NB4 (cell line): ENCODE measurements at regions not wholly inside any gene's neighbourhood (a gene's known extent, or its start where the extent isn't known, plus 50 kb on each side); places are given as distances from the start of the nearest gene placed in this dataset.
"Not testable (repeated sequence)": the region's sequence is repeated elsewhere in the genome, so short reads cannot be mapped to it uniquely, and the experiment has no call there.

Experiments used
- DNase-seq: peaks from one replicate; pipeline ENCODE4 v3.0.0; 2010; ENCODE audit warnings: low read depth
- H3K4me3 ChIP-seq: one replicate; pipeline ENCODE4 v1.5.1; 2011; ENCODE audit warnings: mild to moderate bottlenecking, low read depth, low read length, moderate library complexity
- MYC ChIP-seq: IDR thresholded peaks from 2 replicates; pipeline ENCODE4 v1.6.1; 2011; ENCODE audit warnings: low read depth, low read length
- POLR2A ChIP-seq: IDR thresholded peaks from 2 replicates; pipeline ENCODE4 v1.6.1; 2011; ENCODE audit warnings: mild to moderate bottlenecking; ENCODE audit not compliant: insufficient read length; ENCODE audit errors: extremely low read depth
- TF ChIP-seq, protein P1 (sequence below): IDR thresholded peaks from one replicate; pipeline ENCODE4 v1.5.1; 2012; ENCODE audit warnings: low read depth, low read length
- TF ChIP-seq, protein P2 (sequence below): IDR thresholded peaks from 2 replicates; pipeline ENCODE4 v1.6.1; 2011; ENCODE audit warnings: low read depth, low read length

DNA sequence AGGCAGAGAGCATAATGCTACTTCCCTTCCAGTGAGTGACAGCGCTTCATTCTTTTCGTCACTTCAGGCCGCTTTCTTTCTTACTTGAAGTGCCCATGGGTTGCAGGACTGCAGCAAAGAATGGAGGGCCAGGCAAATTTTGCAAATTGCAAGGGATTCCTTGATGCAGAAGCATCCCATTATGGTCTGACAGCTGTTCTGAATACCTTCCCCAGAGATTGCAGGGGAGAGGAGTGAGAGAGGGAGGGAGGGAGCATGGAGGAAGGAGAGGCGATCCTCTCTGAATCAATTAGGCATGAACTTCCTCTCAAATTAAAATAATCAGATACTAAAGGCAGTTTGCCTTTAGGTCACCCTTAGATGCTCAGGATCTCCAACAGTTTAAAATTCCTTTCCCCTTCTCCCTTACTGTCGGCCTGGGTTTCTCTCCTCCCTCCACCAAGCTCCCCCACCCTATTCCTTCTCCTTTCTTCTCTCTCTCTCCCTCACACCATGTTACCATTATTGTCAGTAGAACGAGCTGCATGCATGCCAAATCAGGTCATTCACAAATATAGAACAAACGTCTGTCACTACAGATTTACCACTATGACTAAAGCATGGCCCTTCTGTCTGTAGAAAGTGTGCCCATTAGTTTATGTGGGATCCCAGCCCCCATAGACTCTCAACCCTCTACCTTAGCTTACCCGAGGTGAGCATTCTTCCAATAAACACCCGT lies 289.2 kb downstream of the CD83 start:
- no peak for DNase-seq
- TF ChIP-seq MYC, result no peak
- TF ChIP-seq, protein P1, sequence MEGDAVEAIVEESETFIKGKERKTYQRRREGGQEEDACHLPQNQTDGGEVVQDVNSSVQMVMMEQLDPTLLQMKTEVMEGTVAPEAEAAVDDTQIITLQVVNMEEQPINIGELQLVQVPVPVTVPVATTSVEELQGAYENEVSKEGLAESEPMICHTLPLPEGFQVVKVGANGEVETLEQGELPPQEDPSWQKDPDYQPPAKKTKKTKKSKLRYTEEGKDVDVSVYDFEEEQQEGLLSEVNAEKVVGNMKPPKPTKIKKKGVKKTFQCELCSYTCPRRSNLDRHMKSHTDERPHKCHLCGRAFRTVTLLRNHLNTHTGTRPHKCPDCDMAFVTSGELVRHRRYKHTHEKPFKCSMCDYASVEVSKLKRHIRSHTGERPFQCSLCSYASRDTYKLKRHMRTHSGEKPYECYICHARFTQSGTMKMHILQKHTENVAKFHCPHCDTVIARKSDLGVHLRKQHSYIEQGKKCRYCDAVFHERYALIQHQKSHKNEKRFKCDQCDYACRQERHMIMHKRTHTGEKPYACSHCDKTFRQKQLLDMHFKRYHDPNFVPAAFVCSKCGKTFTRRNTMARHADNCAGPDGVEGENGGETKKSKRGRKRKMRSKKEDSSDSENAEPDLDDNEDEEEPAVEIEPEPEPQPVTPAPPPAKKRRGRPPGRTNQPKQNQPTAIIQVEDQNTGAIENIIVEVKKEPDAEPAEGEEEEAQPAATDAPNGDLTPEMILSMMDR, result no peak
- no peak for TF ChIP-seq POLR2A
- TF ChIP-seq, protein P2, sequence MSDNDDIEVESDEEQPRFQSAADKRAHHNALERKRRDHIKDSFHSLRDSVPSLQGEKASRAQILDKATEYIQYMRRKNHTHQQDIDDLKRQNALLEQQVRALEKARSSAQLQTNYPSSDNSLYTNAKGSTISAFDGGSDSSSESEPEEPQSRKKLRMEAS, result no peak
- no peak overlapping the region for H3K4me3 ChIP-seq

DNA sequence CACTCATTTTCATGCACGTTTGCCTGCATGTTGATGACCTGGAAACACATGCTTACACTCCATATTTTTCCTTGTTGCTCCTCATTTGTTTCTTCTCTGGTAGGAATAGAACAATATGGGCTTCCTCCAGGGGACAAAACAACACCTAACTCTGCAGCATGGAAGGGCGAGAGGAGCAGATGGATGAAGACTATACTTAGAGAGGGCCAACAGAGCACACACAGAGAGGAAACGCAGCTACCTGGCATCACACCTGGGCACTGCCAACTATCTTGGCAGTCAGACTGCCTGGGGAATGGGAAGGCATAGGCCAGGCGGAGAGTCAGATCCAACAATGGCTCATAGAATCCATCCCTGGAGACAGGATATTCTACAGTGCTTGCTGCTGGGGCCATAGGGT lies 290.9 kb downstream of the CD83 start:
- no peak overlapping the region for H3K4me3 ChIP-seq
- no peak for DNase-seq
- TF ChIP-seq MYC (no peak), POLR2A (no peak)
- TF ChIP-seq, protein P2, result no peak
- TF ChIP-seq, protein P1, result no peak

DNA sequence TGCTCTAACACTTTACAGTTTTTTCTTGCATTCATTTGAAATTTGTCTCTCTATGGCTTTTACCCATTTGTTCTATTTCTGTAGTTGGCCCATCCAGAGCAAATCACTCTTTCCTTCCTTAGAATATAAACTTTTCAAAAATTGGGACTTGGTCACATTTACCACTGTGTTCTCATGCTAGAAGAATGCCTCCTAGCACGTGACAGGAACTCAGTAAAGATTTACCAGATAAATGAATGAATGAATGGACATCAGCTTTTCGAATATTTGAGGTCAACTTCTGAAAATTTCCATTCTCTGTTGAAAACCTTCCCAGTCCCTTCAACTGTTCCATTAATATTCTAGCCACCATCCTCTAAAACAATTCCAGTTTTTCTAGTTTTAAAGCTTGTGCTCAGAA lies 294.5 kb downstream of the CD83 start:
- TF ChIP-seq, protein P2, result no peak
- TF ChIP-seq, protein P1, result no peak
- no peak for TF ChIP-seq MYC
- TF ChIP-seq POLR2A, result no peak
- DNase-seq, result no peak
- no peak overlapping the region for H3K4me3 ChIP-seq

DNA sequence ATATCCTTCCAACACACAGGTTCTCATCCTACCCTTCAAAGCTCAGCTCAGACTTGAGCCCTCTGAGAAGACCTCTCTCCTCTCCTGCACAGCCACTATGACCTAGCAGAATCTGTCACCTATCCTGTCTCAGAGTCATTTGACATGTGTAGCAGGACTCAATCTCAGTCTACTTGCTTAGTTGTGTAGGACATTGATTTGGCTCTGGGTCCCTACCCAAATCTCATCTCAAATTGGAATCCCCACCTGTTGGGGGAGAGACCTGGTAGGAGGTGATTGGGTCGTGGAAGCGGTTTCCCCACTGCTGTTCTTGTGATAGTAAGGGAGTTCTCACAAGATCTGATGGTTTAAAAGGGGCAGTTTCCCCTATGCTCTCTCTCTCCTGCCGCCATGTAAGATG lies 297.9 kb downstream of the CD83 start:
- no peak for DNase-seq
- TF ChIP-seq, protein P2, result no peak
- TF ChIP-seq POLR2A (no peak), MYC (no peak)
- TF ChIP-seq, protein P1, result no peak
- no peak overlapping the region for H3K4me3 ChIP-seq

DNA sequence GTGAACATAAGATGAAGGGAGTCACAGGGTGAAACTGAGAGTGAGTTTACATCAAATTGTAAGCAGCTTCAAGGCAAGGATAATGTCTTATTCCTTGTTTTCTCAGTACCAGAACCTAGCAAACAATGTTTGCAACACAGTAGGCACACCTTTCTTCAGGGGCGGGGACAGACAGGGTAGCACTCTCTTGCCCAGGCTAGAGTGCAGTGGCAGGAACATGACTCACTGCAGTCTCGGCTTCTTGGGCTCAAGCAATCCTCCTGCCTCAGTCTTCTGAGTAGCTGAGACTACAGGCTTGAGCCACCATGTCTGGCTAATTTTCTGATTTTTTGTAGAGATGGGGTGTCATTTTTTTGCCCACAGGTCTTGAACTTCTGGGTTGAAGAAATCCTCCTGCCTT lies 299.8 kb downstream of the CD83 start:
- DNase-seq, result no peak
- no peak for TF ChIP-seq POLR2A
- TF ChIP-seq, protein P1, result no peak
- no peak for TF ChIP-seq MYC
- TF ChIP-seq, protein P2, result no peak
- no peak overlapping the region for H3K4me3 ChIP-seq

DNA sequence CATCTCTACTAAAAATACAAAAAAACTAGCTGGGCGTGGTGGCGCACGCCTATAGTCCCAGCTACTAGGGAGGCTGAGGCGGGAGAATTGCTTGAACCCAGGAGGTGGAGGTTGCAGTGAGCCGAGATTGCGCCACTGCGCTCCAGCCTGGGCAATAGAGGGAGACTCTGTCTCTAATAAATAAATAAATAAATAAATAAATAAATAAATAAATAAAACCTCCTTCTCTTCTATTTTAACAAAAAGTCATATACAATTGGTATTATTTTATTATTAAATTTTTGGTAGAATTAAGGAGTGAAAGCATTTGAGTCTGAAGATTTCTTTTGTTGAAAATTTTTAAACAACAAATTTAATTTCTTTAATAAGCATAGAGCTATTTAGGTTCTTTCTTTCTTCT lies 301.7 kb downstream of the CD83 start:
- H3K4me3 ChIP-seq, DNase-seq: not testable (repeated sequence)
